Kidney (tissue), 13 donors: ENCODE measurements at regions not wholly inside any gene's neighbourhood (a gene's known extent, or its start where the extent isn't known, plus 50 kb on each side); places are given as distances from the start of the nearest gene placed in this dataset.

Source experiments
- DNase-seq, 5 donors: peaks; one replicate each; pipeline ENCODE4 v3.0.0-alpha.2; 2013 to 2020
- FAIRE-seq: peaks from 2 replicates; lab custom pipeline; 2012; peaks lifted over from hg19 to GRCh38; lab: Jason Lieb, UNC
- H3K27ac ChIP-seq, 2 donors: one replicate each; pipeline ENCODE4 v1.7.0; 2013; ENCODE audit warnings: low read depth in 2 of 2, low read length in 2 of 2, inconsistent platforms in 1 of 2
- H3K27me3 ChIP-seq: one replicate; pipeline ENCODE4 v1.7.1; 2013; ENCODE audit warnings: low read length, inconsistent platforms; ENCODE audit not compliant: control insufficient read depth, insufficient read depth
- H3K36me3 ChIP-seq, 3 donors: one replicate each; pipeline versions ENCODE4 v1.7.0 to v1.7.1; 2013; ENCODE audit warnings: low read length in 3 of 3, control low read depth in 1 of 3, inconsistent platforms in 1 of 3; ENCODE audit not compliant: insufficient read depth in 3 of 3, control insufficient read depth in 2 of 3
- H3K4me1 ChIP-seq, 3 donors: one replicate each; pipeline versions ENCODE4 v1.7.0 to v1.7.1; 2013; ENCODE audit warnings: low read length in 3 of 3, inconsistent platforms in 1 of 3, low read depth in 1 of 3; ENCODE audit not compliant: control insufficient read depth in 2 of 3, insufficient read depth in 2 of 3
- H3K4me3 ChIP-seq, 3 donors: one replicate each; pipeline versions ENCODE4 v1.7.0 to v1.8.1; 2013; ENCODE audit warnings: low read length in 3 of 3, control low read depth in 1 of 3, inconsistent platforms in 1 of 3
- H3K9ac ChIP-seq, 3 donors: one replicate each; pipeline versions ENCODE4 v1.7.0 to v1.7.1; 2013; ENCODE audit warnings: low read length in 3 of 3, control low read depth in 1 of 3, inconsistent platforms in 1 of 3
- H3K9me3 ChIP-seq, 3 donors: one replicate each; pipeline versions ENCODE4 v1.7.0 to v1.7.1; 2013; ENCODE audit warnings: low read length in 3 of 3, control low read depth in 1 of 3, inconsistent platforms in 1 of 3; ENCODE audit not compliant: control insufficient read depth in 2 of 3, insufficient read depth in 1 of 3
- CTCF ChIP-seq: IDR thresholded peaks from 3 replicates; pipeline ENCODE4 v1.5.1; 2012; ENCODE audit warnings: mild to moderate bottlenecking, moderate library complexity, borderline replicate concordance; ENCODE audit not compliant: insufficient read depth; ENCODE audit errors: extremely low read depth
- intact Hi-C: fragments of 100-400 bp; cut with DNase I; formaldehyde crosslinking; loops from one replicate; pipeline ENCODE4 v1.11.1; 2022
- donor health status: control.
- donor health status: control.
- donor health status: control.
- donor health status: control.
- donor health status: control.
- donor health status: DM: yes; HTN: yes; CAD: no.
- donor health status: Normal renal cell carcinoma (clear cell type).

DNA sequence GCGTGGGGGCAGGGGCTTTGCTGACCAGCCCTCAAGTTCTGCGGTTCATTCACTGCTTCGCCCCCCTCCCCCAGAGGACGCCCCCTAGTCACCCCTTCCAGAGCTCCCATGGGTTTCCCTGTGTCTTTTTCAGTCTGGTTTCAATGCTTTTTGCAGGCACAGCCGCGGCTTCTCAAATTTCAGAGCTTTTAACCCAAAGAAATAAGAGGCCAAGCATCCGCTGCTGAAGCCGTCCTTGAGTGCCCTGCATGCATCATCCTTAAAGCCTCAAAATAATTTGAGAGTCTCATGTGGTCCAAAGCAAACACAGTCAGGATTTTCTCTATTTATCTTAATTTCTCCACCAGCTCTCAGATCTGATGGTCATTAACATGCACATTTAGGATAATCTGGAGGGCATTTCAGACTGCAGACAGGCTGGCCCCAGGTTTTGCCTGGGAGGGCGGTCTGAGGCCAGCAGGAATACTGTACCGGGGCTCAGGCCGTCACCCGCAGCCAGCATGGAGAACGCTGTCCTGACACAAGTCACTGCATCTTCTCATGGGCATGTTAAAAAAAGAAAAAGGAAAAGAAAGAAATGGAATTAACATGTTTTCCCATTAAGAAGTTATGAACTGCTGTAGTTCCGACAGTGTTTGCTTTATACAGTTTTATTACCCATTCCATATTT is 420.8 kb upstream of the IRX4 start:
- H3K9ac ChIP-seq = no peak overlapping the region
- H3K27ac ChIP-seq = no peak overlapping the region
- DNase-seq = peak in 3 of 5 donors; percentile 66 to 90 (median 83)
- TF ChIP-seq CTCF = no peak
- no peaks in the 10 kb centered on the region for H3K9me3 ChIP-seq
- H3K27me3 ChIP-seq = no peaks in the 10 kb centered on the region
- H3K4me3 ChIP-seq = no peak overlapping the region
- H3K36me3 ChIP-seq = no peaks in the 10 kb centered on the region
- FAIRE-seq = no peak
- intact Hi-C loops = no loop called here
- H3K4me1 ChIP-seq = peaks cover 0 to 3% (median 0%) of the 10 kb centered on the region in 3 donors

GRCh38 chr5:2302169-2302568 is 419.4 kb upstream of the IRX4 start:
- no peak overlapping the region for H3K27ac ChIP-seq
- H3K4me3 ChIP-seq = no peak overlapping the region
- TF ChIP-seq CTCF = no peak
- H3K27me3 ChIP-seq = no peaks in the 10 kb centered on the region
- DNase-seq (no peak), FAIRE-seq (no peak)
- no peaks in the 10 kb centered on the region for H3K9me3 ChIP-seq
- intact Hi-C loops = no loop called here
- no peaks in the 10 kb centered on the region for H3K36me3 ChIP-seq
- peaks cover 0 to 3% (median 0%) of the 10 kb centered on the region in 3 donors for H3K4me1 ChIP-seq
- H3K9ac ChIP-seq = no peak overlapping the region

DNA sequence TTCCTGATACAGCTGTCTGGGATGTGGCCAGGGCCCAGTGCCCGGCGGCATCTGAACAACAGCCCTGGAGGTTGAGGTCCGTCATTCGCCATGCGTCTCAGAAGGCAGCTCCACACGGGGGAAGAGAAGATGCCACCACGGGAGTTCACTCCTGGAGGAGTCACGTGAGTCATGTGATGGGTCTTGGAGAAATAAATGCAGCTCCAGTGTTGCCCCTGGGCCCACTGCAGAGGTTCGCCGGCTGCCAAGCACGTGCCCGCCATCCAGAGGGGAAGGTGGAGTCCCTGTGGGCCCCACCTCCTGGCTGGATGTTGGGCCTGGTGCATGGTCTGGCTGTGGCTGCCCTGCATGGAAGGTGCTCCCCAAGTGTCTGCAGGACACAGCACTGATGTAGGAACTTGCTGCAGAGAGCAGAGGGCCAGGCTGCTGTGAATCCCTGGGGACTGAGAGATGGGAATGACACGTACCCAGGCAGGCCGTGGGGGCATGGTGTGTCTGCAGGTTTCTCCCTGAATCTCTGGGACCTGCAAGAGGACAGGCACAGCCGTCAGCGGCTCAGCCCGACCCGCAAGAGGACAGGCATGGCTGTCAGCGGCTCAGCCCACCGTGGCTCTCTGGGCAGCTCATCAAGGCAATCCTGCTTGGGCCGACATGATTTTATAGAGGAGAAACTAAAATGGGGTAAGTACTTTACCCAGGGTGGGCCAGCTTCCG is 418.3 kb upstream of the IRX4 start:
- H3K9ac ChIP-seq = no peak overlapping the region
- no peak for DNase-seq
- H3K36me3 ChIP-seq = no peaks in the 10 kb centered on the region
- no peak overlapping the region for H3K27ac ChIP-seq
- TF ChIP-seq CTCF = no peak
- intact Hi-C loops = no loop called here
- H3K9me3 ChIP-seq = no peaks in the 10 kb centered on the region
- no peak for FAIRE-seq
- peaks cover 0 to 3% (median 0%) of the 10 kb centered on the region in 3 donors for H3K4me1 ChIP-seq
- no peaks in the 10 kb centered on the region for H3K27me3 ChIP-seq
- H3K4me3 ChIP-seq = no peak overlapping the region
